ENCODE measurements at regions not wholly inside any gene's neighbourhood (a gene's known extent, or its start where the extent isn't known, plus 50 kb on each side); places are given as distances from the start of the nearest gene placed in this dataset.

- Histone ChIP-seq H3K27me3 (ENCODE audit: control insufficient read depth in 3 of 3, insufficient read depth in 3 of 3, low read length in 3 of 3) (no peaks in the 10 kb centered on the region), H3K4me3 (ENCODE audit: low read depth in 1 of 3, low read length in 3 of 3) (no peak overlapping the region), H3K36me3 (ENCODE audit: control insufficient read depth in 3 of 3, insufficient read depth in 2 of 3, low read depth in 1 of 3, low read length in 3 of 3) (no peaks in the 10 kb centered on the region), H3K9me3 (ENCODE audit: control insufficient read depth in 2 of 2, insufficient read depth in 1 of 2, low read depth in 1 of 2, low read length in 1 of 2) (no peaks in the 10 kb centered on the region), H3K4me1 (ENCODE audit: control insufficient read depth in 3 of 3, insufficient read depth in 2 of 3, low read depth in 1 of 3, low read length in 2 of 3) (peaks cover 0 to 3% (median 0%) of the 10 kb centered on the region in 3 donors), H3K27ac (ENCODE audit: low read depth in 1 of 3, low read length in 2 of 3) (no peak overlapping the region)
- 25 to 50% (median 41%) methylated on average over 1 of the region's 1 CpG for WGBS, 3 donors
- FAIRE-seq (no peak), DNase-seq (no peak)
Measured at GRCh38 chr11:113578033-113578380, 102.8 kb upstream of the DRD2 start.

- Histone ChIP-seq H3K36me3 (ENCODE audit: control insufficient read depth in 3 of 3, insufficient read depth in 2 of 3, low read depth in 1 of 3, low read length in 3 of 3) (no peaks in the 10 kb centered on the region), H3K4me1 (ENCODE audit: control insufficient read depth in 3 of 3, insufficient read depth in 2 of 3, low read depth in 1 of 3, low read length in 2 of 3) (peaks cover 0 to 3% (median 0%) of the 10 kb centered on the region in 3 donors), H3K9me3 (ENCODE audit: control insufficient read depth in 2 of 2, insufficient read depth in 1 of 2, low read depth in 1 of 2, low read length in 1 of 2) (no peaks in the 10 kb centered on the region), H3K4me3 (ENCODE audit: low read depth in 1 of 3, low read length in 3 of 3) (no peak overlapping the region), H3K27ac (ENCODE audit: low read depth in 1 of 3, low read length in 2 of 3) (no peak overlapping the region), H3K27me3 (ENCODE audit: control insufficient read depth in 3 of 3, insufficient read depth in 3 of 3, low read length in 3 of 3) (no peaks in the 10 kb centered on the region)
- DNase-seq (peak in 1 of 2 donors; percentile 60), FAIRE-seq (no peak)
- WGBS, 3 donors: 28 to 51% (median 38%) methylated on average over 6 of the region's 6 CpGs
Measured at GRCh38 chr11:113577356-113578032, 102.3 kb upstream of the DRD2 start.

GRCh38 chr11:113574586-113574985 is 99.4 kb upstream of the DRD2 start:
- Histone ChIP-seq H3K27ac (ENCODE audit: low read depth in 1 of 3, low read length in 2 of 3) (no peak overlapping the region), H3K9me3 (ENCODE audit: control insufficient read depth in 2 of 2, insufficient read depth in 1 of 2, low read depth in 1 of 2, low read length in 1 of 2) (no peaks in the 10 kb centered on the region), H3K4me1 (ENCODE audit: control insufficient read depth in 3 of 3, insufficient read depth in 2 of 3, low read depth in 1 of 3, low read length in 2 of 3) (peaks cover 0 to 3% (median 2%) of the 10 kb centered on the region in 3 donors), H3K27me3 (ENCODE audit: control insufficient read depth in 3 of 3, insufficient read depth in 3 of 3, low read length in 3 of 3) (no peaks in the 10 kb centered on the region), H3K36me3 (ENCODE audit: control insufficient read depth in 3 of 3, insufficient read depth in 2 of 3, low read depth in 1 of 3, low read length in 3 of 3) (no peaks in the 10 kb centered on the region), H3K4me3 (ENCODE audit: low read depth in 1 of 3, low read length in 3 of 3) (no peak overlapping the region)
- DNase-seq (no peak), FAIRE-seq (no peak)
- 81 to 92% (median 82%) methylated on average over 2 of the region's 2 CpGs for WGBS, 3 donors

- Histone ChIP-seq H3K27ac (ENCODE audit: low read depth in 1 of 3, low read length in 2 of 3) (no peak overlapping the region), H3K27me3 (ENCODE audit: control insufficient read depth in 3 of 3, insufficient read depth in 3 of 3, low read length in 3 of 3) (no peaks in the 10 kb centered on the region), H3K4me3 (ENCODE audit: low read depth in 1 of 3, low read length in 3 of 3) (no peak overlapping the region), H3K4me1 (ENCODE audit: control insufficient read depth in 3 of 3, insufficient read depth in 2 of 3, low read depth in 1 of 3, low read length in 2 of 3) (peaks cover 0 to 3% (median 2%) of the 10 kb centered on the region in 3 donors), H3K36me3 (ENCODE audit: control insufficient read depth in 3 of 3, insufficient read depth in 2 of 3, low read depth in 1 of 3, low read length in 3 of 3) (no peaks in the 10 kb centered on the region), H3K9me3 (ENCODE audit: control insufficient read depth in 2 of 2, insufficient read depth in 1 of 2, low read depth in 1 of 2, low read length in 1 of 2) (no peaks in the 10 kb centered on the region)
- DNase-seq (no peak), FAIRE-seq (no peak)
- 77 to 93% (median 83%) methylated on average over 4 of the region's 4 CpGs for WGBS, 3 donors
Measured at GRCh38 chr11:113574171-113574570, 99.0 kb upstream of the DRD2 start.

GRCh38 chr11:113572136-113572735 is 97.0 kb upstream of the DRD2 start:
- no peaks in the 10 kb centered on the region for H3K36me3 ChIP-seq (ENCODE audit: control insufficient read depth in 3 of 3, insufficient read depth in 2 of 3, low read depth in 1 of 3, low read length in 3 of 3)
- no peaks in the 10 kb centered on the region for H3K27me3 ChIP-seq (ENCODE audit: control insufficient read depth in 3 of 3, insufficient read depth in 3 of 3, low read length in 3 of 3)
- no peaks in the 10 kb centered on the region for H3K9me3 ChIP-seq (ENCODE audit: control insufficient read depth in 2 of 2, insufficient read depth in 1 of 2, low read depth in 1 of 2, low read length in 1 of 2)
- peaks cover 0 to 2% (median 0%) of the 10 kb centered on the region in 3 donors for H3K4me1 ChIP-seq (ENCODE audit: control insufficient read depth in 3 of 3, insufficient read depth in 2 of 3, low read depth in 1 of 3, low read length in 2 of 3)
- no peak overlapping the region for H3K4me3 ChIP-seq (ENCODE audit: low read depth in 1 of 3, low read length in 3 of 3)
- FAIRE-seq (no peak), DNase-seq (no peak)
- 63 to 78% (median 74%) methylated on average over 4 of the region's 4 CpGs for WGBS, 3 donors
- no peak overlapping the region for H3K27ac ChIP-seq (ENCODE audit: low read depth in 1 of 3, low read length in 2 of 3)

GRCh38 chr11:113571531-113571930 is 96.3 kb upstream of the DRD2 start:
- DNase-seq: no peak
- FAIRE-seq: no peak
- Histone ChIP-seq H3K4me3 (ENCODE audit: low read depth in 1 of 3, low read length in 3 of 3) (no peak overlapping the region), H3K4me1 (ENCODE audit: control insufficient read depth in 3 of 3, insufficient read depth in 2 of 3, low read depth in 1 of 3, low read length in 2 of 3) (peaks cover 0 to 2% (median 0%) of the 10 kb centered on the region in 3 donors), H3K9me3 (ENCODE audit: control insufficient read depth in 2 of 2, insufficient read depth in 1 of 2, low read depth in 1 of 2, low read length in 1 of 2) (no peaks in the 10 kb centered on the region), H3K36me3 (ENCODE audit: control insufficient read depth in 3 of 3, insufficient read depth in 2 of 3, low read depth in 1 of 3, low read length in 3 of 3) (no peaks in the 10 kb centered on the region), H3K27ac (ENCODE audit: low read depth in 1 of 3, low read length in 2 of 3) (no peak overlapping the region), H3K27me3 (ENCODE audit: control insufficient read depth in 3 of 3, insufficient read depth in 3 of 3, low read length in 3 of 3) (no peaks in the 10 kb centered on the region)
- WGBS, 3 donors: 52 to 68% (median 56%) methylated on average over 4 of the region's 4 CpGs

- Histone ChIP-seq H3K4me1 (ENCODE audit: control insufficient read depth in 3 of 3, insufficient read depth in 2 of 3, low read depth in 1 of 3, low read length in 2 of 3) (peaks cover 0 to 2% (median 0%) of the 10 kb centered on the region in 3 donors), H3K27ac (ENCODE audit: low read depth in 1 of 3, low read length in 2 of 3) (no peak overlapping the region), H3K36me3 (ENCODE audit: control insufficient read depth in 3 of 3, insufficient read depth in 2 of 3, low read depth in 1 of 3, low read length in 3 of 3) (no peaks in the 10 kb centered on the region), H3K27me3 (ENCODE audit: control insufficient read depth in 3 of 3, insufficient read depth in 3 of 3, low read length in 3 of 3) (no peaks in the 10 kb centered on the region), H3K9me3 (ENCODE audit: control insufficient read depth in 2 of 2, insufficient read depth in 1 of 2, low read depth in 1 of 2, low read length in 1 of 2) (no peaks in the 10 kb centered on the region), H3K4me3 (ENCODE audit: low read depth in 1 of 3, low read length in 3 of 3) (no peak overlapping the region)
- no peak for FAIRE-seq
- peak in 1 of 2 donors; percentile 52 for DNase-seq
Measured at GRCh38 chr11:113570906-113571305, 95.7 kb upstream of the DRD2 start.

- peaks cover 0 to 2% (median 0%) of the 10 kb centered on the region in 3 donors for H3K4me1 ChIP-seq (ENCODE audit: control insufficient read depth in 3 of 3, insufficient read depth in 2 of 3, low read depth in 1 of 3, low read length in 2 of 3)
- no peak for DNase-seq
- H3K27me3 ChIP-seq (ENCODE audit: control insufficient read depth in 3 of 3, insufficient read depth in 3 of 3, low read length in 3 of 3): no peaks in the 10 kb centered on the region
- H3K9me3 ChIP-seq (ENCODE audit: control insufficient read depth in 2 of 2, insufficient read depth in 1 of 2, low read depth in 1 of 2, low read length in 1 of 2): no peaks in the 10 kb centered on the region
- H3K27ac ChIP-seq (ENCODE audit: low read depth in 1 of 3, low read length in 2 of 3): no peak overlapping the region
- H3K36me3 ChIP-seq (ENCODE audit: control insufficient read depth in 3 of 3, insufficient read depth in 2 of 3, low read depth in 1 of 3, low read length in 3 of 3): no peaks in the 10 kb centered on the region
- WGBS, 3 donors: 90 to 93% (median 92%) methylated on average over 3 of the region's 3 CpGs
- FAIRE-seq: no peak
- no peak overlapping the region for H3K4me3 ChIP-seq (ENCODE audit: low read depth in 1 of 3, low read length in 3 of 3)
Measured at GRCh38 chr11:113569391-113569790, 94.2 kb upstream of the DRD2 start.

GRCh38 chr11:113568566-113568965 is 93.4 kb upstream of the DRD2 start:
- H3K36me3 ChIP-seq (ENCODE audit: control insufficient read depth in 3 of 3, insufficient read depth in 2 of 3, low read depth in 1 of 3, low read length in 3 of 3): no peaks in the 10 kb centered on the region
- no peak overlapping the region for H3K4me3 ChIP-seq (ENCODE audit: low read depth in 1 of 3, low read length in 3 of 3)
- no peak for FAIRE-seq
- no peaks in the 10 kb centered on the region for H3K9me3 ChIP-seq (ENCODE audit: control insufficient read depth in 2 of 2, insufficient read depth in 1 of 2, low read depth in 1 of 2, low read length in 1 of 2)
- DNase-seq: no peak
- no peaks in the 10 kb centered on the region for H3K27me3 ChIP-seq (ENCODE audit: control insufficient read depth in 3 of 3, insufficient read depth in 3 of 3, low read length in 3 of 3)
- H3K4me1 ChIP-seq (ENCODE audit: control insufficient read depth in 3 of 3, insufficient read depth in 2 of 3, low read depth in 1 of 3, low read length in 2 of 3): peaks cover 0 to 5% (median 2%) of the 10 kb centered on the region in 3 donors
- 32 to 54% (median 48%) methylated on average over 4 of the region's 4 CpGs for WGBS, 3 donors
- H3K27ac ChIP-seq (ENCODE audit: low read depth in 1 of 3, low read length in 2 of 3): no peak overlapping the region
